ENCODE measurements at regions not wholly inside any gene's neighbourhood (a gene's known extent, or its start where the extent isn't known, plus 50 kb on each side); places are given as distances from the start of the nearest gene placed in this dataset.

DNA sequence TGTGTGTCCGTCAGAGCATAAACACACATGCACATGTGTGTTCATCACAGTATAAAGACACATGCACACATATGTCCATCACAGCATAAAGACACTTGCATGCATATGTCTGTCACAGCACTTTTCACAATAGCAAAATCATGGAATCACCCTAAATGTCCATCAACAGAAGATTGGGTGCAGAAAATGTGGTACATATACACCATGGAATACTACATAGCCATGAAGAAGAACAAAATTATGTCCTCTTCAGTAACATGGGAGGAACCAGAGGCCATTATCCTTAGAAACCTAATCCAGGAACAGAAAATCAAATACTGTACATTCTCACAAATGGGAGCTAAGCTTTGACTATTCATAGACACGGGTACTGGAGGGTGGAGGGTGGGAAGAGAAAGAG, 732.2 kb downstream of the GALR1 start:
- no peak for DNase-seq
- intact Hi-C loops (cut with DNase I) = no loop called here

DNA sequence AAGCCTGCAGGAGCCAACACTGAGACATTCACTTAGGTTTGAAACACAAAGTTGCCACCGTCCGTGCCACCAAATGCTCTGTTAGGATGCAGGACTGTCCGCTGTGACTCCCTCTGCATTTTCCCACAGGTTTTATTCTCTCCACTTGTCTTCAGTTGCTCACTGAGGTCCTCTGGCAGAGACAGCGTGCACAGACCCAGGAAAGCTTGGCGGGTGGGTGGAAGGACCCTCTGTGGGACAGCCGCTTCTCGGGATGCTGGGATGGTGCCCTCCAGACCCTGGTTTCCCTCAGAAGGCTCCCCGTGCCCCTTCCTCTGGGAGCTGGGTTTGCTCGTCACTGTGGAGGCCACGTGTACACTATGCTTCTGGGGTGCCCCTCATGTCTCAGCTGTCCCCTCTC, 733.6 kb downstream of the GALR1 start:
- intact Hi-C loops (cut with DNase I) = no loop called here
- DNase-seq = no peak

DNA sequence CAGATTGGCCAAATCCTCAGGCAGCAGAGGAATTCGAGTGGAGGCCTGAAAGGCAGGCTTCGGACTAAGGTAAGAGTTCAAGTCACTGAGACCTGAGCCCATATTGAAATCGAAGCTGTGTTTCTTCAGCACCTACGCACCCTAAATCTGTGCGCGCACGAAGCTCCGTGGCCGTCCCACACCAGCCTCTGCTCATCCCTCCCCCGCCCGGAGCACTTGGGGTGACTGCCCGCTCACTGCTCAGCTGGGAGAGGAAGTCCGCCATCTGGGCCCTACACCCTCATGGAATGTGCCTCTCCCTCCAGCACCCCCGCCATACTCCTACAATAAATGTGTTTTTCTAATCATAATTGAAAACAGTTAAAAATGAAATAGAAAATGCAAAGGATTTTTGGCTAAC, 734.5 kb downstream of the GALR1 start:
- intact Hi-C loops (cut with DNase I) = no loop called here
- DNase-seq = no peak

DNA sequence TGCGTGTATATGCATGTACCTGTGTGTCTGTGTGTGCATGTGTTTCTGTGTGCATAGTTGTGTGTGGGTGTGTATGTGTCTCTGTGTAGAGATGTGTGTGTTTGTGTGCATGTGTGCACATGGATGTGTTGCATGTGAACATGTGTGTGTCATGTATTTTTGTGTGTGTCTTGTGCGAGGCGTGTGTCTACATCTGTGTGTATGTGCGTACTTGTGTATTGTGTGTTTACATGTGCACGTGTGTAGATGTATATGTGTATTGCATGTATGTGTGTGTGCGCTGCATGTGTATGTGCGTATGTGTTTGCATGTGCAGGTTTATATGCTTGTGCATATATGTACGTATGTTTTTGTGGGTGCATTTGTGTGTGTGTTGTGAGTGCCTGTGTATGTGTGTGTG, 735.2 kb downstream of the GALR1 start:
- DNase-seq = no peak
- intact Hi-C loops (cut with DNase I) = no loop called here

DNA sequence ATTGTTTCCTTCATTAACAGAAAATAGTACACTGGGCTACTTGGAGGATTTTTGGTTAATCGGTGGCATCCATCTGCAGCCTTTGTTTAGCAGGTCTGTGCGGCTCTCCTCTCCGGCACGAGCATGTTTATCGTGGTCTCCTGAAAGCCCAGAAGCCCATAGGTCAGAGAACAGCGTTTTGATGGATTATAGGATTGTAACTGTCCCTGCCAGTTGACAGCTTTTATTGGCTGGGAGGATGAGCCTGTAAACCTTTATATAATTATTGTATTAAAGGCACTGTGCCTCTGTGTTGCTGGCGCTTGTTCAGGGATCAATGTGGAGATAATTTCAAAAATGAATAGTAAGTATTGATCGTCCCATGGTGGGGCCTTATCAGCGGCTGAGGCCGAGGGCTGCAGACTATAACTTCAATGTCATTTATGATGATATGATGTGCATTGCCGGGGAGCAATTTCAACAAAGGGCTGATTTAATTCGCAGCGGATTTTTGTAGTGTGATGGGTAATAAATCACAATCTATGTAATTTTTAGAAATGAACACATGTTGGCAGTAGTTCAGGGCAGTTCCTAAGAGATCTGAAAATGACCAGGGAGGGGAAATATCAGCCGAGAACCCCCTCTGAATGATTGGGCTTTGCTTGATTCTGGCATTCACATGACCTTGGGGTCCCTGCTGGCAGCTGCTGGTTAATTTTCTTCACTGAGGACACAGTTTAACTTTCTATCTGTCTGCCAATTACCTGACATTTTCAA, 736.1 kb downstream of the GALR1 start:
- no peak for DNase-seq
- intact Hi-C loops (cut with DNase I) = no loop called here

DNA sequence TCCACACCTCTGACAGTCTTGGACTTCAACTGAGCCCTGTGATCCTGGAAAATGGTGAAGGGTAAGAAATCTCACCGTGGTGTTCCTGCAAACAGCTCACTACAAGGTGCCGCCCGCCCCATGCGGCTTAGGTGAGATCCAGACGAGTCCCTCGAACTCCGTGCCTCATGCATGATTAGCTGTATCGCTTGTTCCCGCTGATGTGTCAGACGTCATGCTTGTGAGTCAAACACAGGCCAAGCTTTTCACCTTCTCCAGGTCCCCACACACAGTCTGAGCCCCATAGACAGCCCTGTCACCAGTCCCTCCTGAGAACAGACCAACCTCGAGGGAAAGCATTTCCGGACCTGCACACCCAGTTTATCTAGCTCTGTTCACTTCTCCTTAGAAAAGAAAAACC, 740.5 kb downstream of the GALR1 start:
- DNase-seq = no peak
- intact Hi-C loops (cut with DNase I) = no loop called here

DNA sequence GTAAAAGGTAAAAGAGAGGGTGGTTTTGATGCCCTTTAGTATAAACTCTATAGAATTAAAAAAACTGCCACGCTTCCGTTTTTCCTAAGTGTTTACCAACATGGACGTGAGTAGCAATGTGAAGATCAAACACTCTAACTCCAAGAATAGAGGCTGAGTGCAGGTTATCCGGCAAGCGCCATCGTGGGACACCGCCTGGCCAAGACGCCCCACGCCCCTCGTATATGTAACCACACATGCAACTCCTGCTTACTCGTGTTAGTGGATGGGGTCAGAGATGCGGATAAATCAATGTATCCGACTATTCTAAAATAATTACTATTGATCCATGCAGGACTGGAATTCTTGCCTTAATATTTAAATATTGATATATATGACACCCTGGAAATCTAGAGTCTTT, 741.3 kb downstream of the GALR1 start:
- intact Hi-C loops (cut with DNase I) = no loop called here
- DNase-seq = no peak

DNA sequence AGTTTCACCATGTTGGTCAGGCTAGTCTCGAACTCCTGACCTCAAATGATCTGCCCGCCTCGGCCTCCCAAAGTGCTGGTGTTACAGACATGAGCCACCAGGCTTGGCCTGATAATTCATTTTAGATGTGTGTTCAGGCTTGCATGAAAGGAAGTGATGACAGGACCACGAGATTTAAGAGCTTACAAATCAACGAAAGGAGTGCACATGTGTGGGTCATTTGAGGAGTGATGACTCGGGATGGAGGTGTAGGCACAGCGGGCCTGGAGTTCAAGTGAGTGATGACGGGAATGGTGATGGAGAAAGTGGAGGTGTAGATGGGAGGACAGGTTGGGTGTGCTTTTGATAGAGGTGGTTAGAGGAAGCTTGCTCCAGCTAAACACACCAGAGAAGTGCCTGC, 742.4 kb downstream of the GALR1 start:
- no peak for DNase-seq
- intact Hi-C loops (cut with DNase I) = no loop called here

DNA sequence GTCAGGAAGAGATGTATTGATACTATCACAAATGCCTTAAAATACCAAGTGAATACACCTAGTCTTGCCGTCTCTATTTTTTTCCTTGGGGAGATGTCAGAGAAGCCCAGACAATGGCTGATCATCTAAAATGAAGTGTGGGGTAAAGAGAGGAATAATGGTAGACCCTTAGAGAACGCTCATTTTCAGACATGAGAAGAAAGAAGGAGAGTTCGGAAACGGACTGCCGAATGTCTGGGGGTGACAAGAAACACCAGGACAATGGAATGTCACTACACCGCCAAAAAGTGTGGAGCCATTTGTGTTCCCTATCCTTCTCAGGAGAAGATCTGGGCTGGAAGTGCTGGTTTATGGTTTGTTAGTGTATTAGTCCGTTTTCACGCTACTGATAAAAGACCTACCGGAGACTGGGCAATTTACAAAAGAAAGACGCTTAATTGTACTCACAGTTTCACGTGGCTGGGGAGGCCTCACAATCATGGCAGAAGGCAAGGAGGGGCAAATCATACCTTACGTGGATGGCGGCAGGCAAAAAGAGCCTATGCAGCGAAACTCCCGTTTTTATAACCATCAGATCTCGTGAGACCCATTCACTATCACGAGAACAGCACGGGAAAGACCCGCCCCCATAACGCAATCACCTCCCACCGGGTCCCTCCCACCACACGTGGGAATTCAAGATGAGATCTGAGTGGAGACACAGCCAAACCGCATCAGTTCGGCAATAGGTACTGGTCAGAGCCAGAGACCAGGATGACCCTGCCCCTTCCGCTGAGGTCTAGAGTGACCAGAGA, 743.7 kb downstream of the GALR1 start:
- intact Hi-C loops (cut with DNase I) = no loop called here
- no peak for DNase-seq

DNA sequence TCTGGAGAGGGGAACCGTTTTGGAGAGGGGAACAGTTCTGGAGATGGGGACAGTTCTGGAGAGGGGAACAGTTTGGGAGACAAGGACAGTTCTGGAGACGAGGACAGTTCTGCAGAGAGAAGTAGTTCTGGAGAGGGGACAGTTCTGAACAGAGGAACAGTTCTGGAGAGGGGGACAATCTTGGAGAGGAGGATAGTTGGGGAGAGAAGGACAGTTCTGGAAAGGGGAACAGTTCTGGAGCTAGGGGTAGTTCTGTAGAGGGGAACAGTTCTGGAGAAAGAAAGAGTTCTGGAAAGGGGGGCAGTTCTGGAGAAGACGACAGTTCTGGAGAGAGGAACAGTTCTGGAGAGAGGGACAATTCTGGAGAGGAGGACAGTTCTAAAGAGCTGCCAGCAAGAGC, 745.9 kb downstream of the GALR1 start:
- no peak for DNase-seq
- intact Hi-C loops (cut with DNase I) = no loop called here

DNA sequence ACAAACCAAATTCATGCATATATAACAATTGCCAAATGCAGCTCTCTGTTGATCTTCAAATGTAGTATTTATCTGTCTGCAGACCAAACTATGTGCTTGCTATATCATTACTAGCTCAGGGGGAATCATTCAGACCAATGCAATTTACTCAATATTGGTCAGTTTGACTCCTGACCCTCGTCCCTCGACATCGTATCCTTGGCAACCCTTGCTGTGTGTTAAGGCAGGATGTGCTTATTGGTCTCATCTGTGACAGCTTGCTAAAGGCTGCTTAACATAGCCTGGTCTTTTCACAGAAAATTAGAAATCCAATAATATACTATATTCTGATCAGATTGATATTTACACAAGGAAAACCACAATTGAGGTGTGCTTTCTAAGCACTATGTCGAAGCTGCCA, 747.1 kb downstream of the GALR1 start:
- intact Hi-C loops (cut with DNase I) = no loop called here
- no peak for DNase-seq

DNA sequence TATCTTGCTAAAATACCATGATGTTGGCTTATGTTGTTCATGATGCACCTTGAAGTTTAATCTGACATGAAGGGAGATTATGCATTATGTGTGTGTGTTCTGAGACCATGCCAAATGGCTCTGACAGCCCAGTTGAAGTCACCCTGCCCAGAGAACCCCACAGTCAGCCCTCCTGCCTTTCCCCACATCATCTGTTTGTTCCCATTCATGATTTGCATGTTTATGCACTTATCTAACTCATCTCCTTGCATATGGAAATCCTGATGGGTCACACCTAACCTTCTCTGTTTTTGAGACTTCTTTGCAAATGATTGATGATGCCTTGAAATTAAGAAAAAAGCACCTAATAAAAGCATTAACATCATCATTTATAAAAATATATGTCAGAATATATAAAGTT, 752.2 kb downstream of the GALR1 start:
- DNase-seq = no peak
- intact Hi-C loops (cut with DNase I) = no loop called here

DNA sequence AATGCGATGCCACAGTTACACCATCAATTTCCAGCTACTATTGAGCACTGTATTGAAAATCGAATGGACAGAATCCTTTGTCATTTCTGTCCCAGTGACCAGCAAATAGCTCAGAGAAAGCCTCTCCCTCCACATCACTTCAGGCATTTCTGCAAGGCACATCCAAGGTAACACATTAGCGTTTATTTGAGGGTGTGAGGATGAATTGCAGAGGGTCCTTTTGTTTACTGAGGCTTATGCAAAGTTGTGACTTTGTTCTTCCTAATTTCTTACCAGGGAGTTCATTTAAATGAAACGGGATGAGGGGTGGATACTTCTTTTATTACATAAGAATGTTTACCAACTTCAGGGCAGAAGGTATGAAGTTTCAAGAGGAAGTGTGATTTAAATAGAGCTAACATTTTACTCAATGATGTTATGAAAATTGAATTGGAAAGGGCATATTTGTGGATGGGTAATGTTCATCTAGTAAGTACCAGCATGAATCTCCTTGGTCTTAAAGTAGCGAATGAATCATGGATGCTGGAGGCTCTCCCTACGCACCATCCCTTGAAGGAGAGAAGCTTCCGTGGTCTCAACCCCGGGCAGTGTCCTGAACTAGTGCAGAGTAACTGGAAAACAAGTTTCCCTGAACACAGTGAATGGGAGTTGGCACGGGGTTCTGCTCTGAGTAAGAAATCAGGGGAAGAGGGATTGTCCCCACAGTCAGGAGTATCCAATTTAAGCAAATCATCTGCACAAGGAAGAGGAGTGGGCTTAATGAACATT, 756.5 kb downstream of the GALR1 start:
- intact Hi-C loops (cut with DNase I) = no loop called here
- no peak for DNase-seq

DNA sequence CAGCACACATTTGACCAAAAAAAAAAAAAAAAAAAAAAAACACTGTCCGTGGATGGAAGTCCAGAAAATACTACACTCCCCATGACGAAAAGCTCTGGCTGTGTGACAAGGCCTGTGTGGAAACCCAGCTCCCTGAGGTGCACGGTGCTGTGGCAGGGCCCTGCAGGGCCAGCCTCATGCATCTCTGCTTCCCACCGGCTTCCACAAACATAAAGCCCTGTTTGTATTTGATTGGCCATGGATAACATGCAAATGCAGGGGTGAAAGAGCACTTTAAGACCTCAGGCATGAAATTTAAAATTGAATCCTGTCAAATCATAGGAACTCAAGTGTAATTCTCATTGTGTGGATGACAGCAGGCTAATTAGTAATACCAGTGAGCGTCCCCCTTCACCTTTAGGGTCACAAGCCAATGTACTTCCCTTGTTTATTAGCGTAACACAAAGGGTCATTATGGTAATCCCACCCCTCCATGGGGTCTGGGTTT, 757.2 kb downstream of the GALR1 start:
- intact Hi-C loops (cut with DNase I) = no loop called here
- DNase-seq = no peak

DNA sequence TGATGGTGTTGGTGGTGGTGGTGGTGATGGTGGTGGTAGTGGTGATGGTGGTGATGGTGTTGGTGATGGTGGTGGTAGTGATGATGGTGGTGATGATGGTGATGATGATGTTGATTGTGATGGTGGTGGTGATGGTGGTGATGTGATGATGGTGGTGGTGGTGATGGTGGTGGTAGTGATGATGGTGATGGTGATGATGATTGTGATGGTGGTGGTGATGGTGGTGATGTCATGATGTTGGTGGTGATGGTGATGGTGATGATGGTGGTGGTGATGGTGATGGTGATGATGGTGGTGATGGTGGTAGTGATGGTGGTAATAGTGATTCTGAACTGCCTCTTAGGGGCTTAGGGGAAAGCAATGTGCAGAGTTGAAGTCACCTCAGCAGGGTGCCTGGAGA, 760.7 kb downstream of the GALR1 start:
- intact Hi-C loops (cut with DNase I) = no loop called here
- DNase-seq = no peak

DNA sequence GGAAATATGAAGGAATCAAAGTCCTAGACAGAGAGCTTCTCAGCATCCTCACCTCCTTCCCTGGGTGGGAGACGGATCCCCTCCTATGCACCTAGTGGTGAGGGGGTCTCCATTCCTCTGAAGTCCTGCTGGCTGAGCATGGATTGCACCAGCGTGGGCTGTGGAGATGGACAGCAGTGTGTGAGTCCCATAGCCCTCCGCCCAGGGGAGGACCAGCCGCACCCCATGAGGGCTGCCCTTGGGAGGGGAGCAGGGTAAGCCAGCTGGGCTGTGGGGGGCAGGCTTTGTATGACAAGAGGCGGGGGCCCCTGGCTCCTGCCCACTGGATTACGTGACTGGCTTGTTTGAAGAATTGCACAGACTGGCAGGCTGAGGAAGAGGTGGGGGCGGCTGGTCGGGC, 768.2 kb downstream of the GALR1 start:
- intact Hi-C loops (cut with DNase I) = no loop called here
- DNase-seq = no peak

DNA sequence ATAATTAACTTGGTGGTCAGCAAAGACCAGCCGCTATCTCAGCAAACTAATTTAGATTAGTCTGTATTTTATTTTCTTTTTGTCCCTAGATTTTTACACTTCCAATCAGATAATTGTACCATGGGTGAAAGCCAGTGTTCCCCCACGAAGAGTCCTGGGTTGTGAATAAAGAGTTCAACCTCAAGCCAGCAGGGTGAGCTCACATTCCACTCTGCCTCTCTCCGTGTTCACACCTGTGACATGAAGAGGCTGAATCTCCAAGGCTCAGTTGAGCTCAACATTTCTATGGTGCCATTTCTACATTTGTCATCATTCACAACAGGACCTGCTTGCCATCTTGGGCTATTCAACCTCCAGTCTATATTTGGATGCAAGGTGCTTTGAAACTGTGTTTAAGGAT, 771.5 kb downstream of the GALR1 start:
- intact Hi-C loops (cut with DNase I) = no loop called here
- DNase-seq = no peak

DNA sequence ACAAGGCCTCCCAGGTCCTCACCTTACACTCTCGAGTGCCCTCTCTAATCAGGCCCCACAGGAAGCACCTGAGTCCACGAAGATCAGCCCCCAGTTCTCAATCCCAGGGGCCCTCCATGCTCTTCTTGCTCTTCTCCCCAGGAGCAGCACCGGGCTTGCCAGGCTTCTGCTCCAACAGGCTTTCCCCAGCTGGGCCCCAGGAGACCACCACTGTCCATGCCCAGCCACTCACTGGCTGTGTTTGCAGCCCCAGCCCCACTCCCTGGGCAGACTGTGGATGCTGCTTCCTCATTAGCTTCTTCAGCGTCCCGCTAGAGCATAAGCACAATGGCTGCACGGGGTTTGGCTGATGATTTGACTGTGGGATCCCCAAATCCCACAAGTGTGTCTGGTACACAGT, 781.9 kb downstream of the GALR1 start:
- DNase-seq = no peak
- intact Hi-C loops (cut with DNase I) = no loop called here

DNA sequence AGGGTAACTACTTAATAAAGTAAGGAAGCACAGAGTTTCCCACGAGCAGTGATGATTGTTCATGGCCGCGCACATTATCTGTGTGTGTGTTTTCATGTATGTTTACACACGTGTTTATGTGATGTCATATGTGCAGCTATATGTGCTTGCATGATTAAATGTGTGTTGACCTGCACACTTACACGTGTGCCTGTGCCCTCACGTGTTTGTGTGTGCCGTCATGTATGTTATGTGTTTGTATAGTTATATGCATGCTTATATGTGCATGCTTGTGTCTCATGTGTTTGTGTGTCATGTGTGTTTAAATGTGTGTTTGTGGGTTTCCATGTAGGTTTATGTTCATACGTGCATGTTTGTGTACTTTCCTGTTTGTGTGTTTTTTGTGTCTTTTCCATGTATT, 782.3 kb downstream of the GALR1 start:
- intact Hi-C loops (cut with DNase I) = no loop called here
- DNase-seq = no peak

DNA sequence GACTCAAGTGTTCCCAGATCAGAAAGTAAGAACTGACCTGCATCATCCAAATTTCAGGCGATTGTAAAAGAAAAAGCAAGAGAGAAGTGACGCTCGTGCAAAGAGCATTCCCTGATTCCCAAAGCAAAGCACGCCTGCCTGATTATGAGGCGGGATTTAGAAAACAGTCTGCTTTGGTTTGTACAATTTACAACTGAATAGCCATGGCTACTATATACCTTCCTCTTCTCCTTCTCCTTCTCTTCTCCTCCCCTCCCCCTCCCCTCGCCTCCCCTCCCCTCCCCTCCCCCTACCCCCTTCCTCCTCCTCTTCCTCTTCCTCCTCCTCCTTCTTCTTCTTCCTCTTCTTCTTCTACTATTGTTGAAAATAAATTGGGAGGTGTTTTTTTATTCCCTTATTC, 782.9 kb downstream of the GALR1 start:
- no peak for DNase-seq
- intact Hi-C loops (cut with DNase I) = no loop called here

Data from head of caudate nucleus (tissue), 42 donors.